ENCODE measurements at regions not wholly inside any gene's neighbourhood (a gene's known extent, or its start where the extent isn't known, plus 50 kb on each side); places are given as distances from the start of the nearest gene placed in this dataset.

GRCh38 chr21:28089599-28090441 lies 902.9 kb downstream of the LTN1 start:
- Histone ChIP-seq H3K4me2 (ENCODE audit: low read length) (no peak overlapping the region), H3K27me3 (ENCODE audit: insufficient read depth, low read length) (no peaks in the 10 kb centered on the region), H3K9me3 (ENCODE audit: insufficient read depth, low read depth, low read length) (no peaks in the 10 kb centered on the region), H2AFZ (ENCODE audit: low read depth, low read length) (no peak overlapping the region), H3K4me3 (ENCODE audit: insufficient read depth, low read depth, low read length) (no peak overlapping the region), H3K9ac (ENCODE audit: low read length) (no peak overlapping the region), H3K27ac (ENCODE audit: low read depth, low read length) (no peak overlapping the region), H3K79me2 (ENCODE audit: insufficient read depth, low read length) (no peaks in the 10 kb centered on the region), H4K20me1 (ENCODE audit: insufficient read depth, low read length) (no peaks in the 10 kb centered on the region), H3K4me1 (ENCODE audit: insufficient read depth, low read length) (no peaks in the 10 kb centered on the region), H3K36me3 (ENCODE audit: insufficient read depth, low read length) (no peaks in the 10 kb centered on the region)
- no peaks in the 10 kb centered on the region for H3K9me3 Mint-ChIP-seq (ENCODE audit: unreplicated experiment)
- H3K27me3 Mint-ChIP-seq (ENCODE audit: low read depth, unreplicated experiment) = no peaks in the 10 kb centered on the region
- no peak for DNase-seq (ENCODE audit: low read depth)
- H3K4me3 Mint-ChIP-seq (ENCODE audit: unreplicated experiment) = no peak overlapping the region
- H3K36me3 Mint-ChIP-seq (ENCODE audit: low read depth, unreplicated experiment) = no peaks in the 10 kb centered on the region
- TF ChIP-seq EZH2 (IDR thresholded peaks at IDR 0.05; ENCODE audit: insufficient read depth, low read length) (no peak), CTCF (IDR thresholded peaks at IDR 0.05; ENCODE audit: insufficient read depth, low read depth, low read length) (no peak)
- H3K4me1 Mint-ChIP-seq (ENCODE audit: low read depth, unreplicated experiment) = no peaks in the 10 kb centered on the region
- no peak overlapping the region for H3K27ac Mint-ChIP-seq (ENCODE audit: unreplicated experiment)
- FAIRE-seq = no peak

DNA sequence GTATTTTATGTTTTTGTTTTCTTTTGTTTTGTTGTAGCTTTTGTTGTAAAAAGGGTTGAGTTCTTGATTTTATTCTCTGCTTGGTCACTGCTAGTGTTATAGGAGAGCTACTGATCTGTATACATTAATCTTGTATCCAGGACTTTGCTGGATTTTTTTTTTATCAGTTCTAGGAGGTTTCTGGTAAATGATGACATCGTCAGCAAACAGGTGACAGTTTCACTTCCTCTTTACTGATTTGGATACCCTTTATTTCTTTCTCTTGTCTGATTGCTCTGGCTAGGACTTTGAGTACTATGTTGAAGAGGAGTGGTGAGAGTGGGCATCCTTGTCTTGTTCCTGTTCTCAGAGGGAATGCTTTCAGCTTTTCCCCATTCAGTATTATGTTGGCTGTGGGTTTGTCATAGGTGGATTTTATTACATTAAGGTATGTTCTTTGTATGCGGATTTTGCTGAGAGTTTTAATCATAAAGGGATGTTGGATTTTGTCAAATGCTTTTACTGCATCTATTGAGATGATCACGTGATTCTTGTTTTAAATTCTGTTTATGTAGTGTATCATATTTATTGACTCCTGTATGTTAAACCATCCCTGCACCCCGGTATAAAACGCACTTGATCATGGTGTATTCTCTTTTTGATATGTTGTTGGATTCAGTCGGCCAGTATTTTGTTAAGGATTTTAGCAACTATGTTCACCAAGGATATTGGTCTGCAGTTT lies 905.7 kb downstream of the LTN1 start:
- H3K27ac Mint-ChIP-seq (ENCODE audit: unreplicated experiment) = no peak overlapping the region
- TF ChIP-seq CTCF (IDR thresholded peaks at IDR 0.05; ENCODE audit: insufficient read depth, low read depth, low read length) = no peak
- TF ChIP-seq EZH2 (IDR thresholded peaks at IDR 0.05; ENCODE audit: insufficient read depth, low read length) = no peak
- no peak for FAIRE-seq

More for the DNA sequence above, 905.7 kb downstream of the LTN1 start:
- Histone ChIP-seq H3K27me3 (ENCODE audit: insufficient read depth, low read length) (no peaks in the 10 kb centered on the region), H3K36me3 (ENCODE audit: insufficient read depth, low read length) (no peaks in the 10 kb centered on the region), H3K9ac (ENCODE audit: low read length) (no peak overlapping the region), H3K79me2 (ENCODE audit: insufficient read depth, low read length) (no peaks in the 10 kb centered on the region), H4K20me1 (ENCODE audit: insufficient read depth, low read length) (no peaks in the 10 kb centered on the region), H3K9me3 (ENCODE audit: insufficient read depth, low read depth, low read length) (no peaks in the 10 kb centered on the region), H3K4me3 (ENCODE audit: insufficient read depth, low read depth, low read length) (no peak overlapping the region), H2AFZ (ENCODE audit: low read depth, low read length) (no peak overlapping the region), H3K4me1 (ENCODE audit: insufficient read depth, low read length) (no peaks in the 10 kb centered on the region), H3K27ac (ENCODE audit: low read depth, low read length) (no peak overlapping the region), H3K4me2 (ENCODE audit: low read length) (no peak overlapping the region)
- Mint-ChIP-seq H3K9me3 (ENCODE audit: unreplicated experiment) (no peaks in the 10 kb centered on the region), H3K36me3 (ENCODE audit: low read depth, unreplicated experiment) (no peaks in the 10 kb centered on the region), H3K4me1 (ENCODE audit: low read depth, unreplicated experiment) (no peaks in the 10 kb centered on the region), H3K27me3 (ENCODE audit: low read depth, unreplicated experiment) (no peaks in the 10 kb centered on the region), H3K4me3 (ENCODE audit: unreplicated experiment) (no peak overlapping the region)
- DNase-seq (ENCODE audit: low read depth) = no peak
